GM23338 (cell line): ENCODE measurements at regions not wholly inside any gene's neighbourhood (a gene's known extent, or its start where the extent isn't known, plus 50 kb on each side); places are given as distances from the start of the nearest gene placed in this dataset.

Experiments
- CREB1 ChIP-seq: fragments of 250-450 bp; sonication (Bioruptor Pico); IDR thresholded peaks from 2 replicates; pipeline ENCODE4 v1.5.0; 2020; ENCODE audit warnings: low read depth, mild to moderate bottlenecking, moderate library complexity
- CTCF ChIP-seq, 2 experiments: fragments of 200-600 bp in 1 of 2; sonication (generic) in 1 of 2; conservative IDR thresholded peaks; 2 replicates each; pipeline versions ENCODE4 v1.5.1 to v1.6.1; 2016 to 2017; ENCODE audit warnings: antibody characterized with exemption in 2 of 2, low read depth in 2 of 2, mild to moderate bottlenecking in 2 of 2, moderate library complexity in 1 of 2
- ZNF331 ChIP-seq: fragments of 250-450 bp; sonication (Bioruptor Pico); IDR thresholded peaks from 2 replicates; pipeline ENCODE4 v1.5.0; 2020; ENCODE audit warnings: low read depth, mild to moderate bottlenecking, moderate library complexity

GRCh38 chr20:22374066-22374465 is 210.3 kb downstream of the FOXA2 start:
- no peak for TF ChIP-seq CREB1 (CRISPR knock-in tag)
- TF ChIP-seq CTCF (conservative IDR thresholded peaks at IDR 0.05; ENCODE audit: low read depth in 2 of 2): no peak
- TF ChIP-seq ZNF331: no peak
